CD4-positive, alpha-beta T cell (primary cell): ENCODE measurements at regions not wholly inside any gene's neighbourhood (a gene's known extent, or its start where the extent isn't known, plus 50 kb on each side); places are given as distances from the start of the nearest gene placed in this dataset.

Experiments
- ATAC-seq: fragments of 200-7000 bp; cut with Tn5 transposase; one replicate; pipeline ENCODE4 v1.10.0; 2022; ENCODE audit warnings: mild to moderate bottlenecking; ENCODE audit not compliant: poor library complexity
- CTCF ChIA-PET: fragments of 350-600 bp; sonication (Branson Sonifier 250); formaldehyde crosslinking; loops from one replicate; lab custom pipeline; 2021; ENCODE audit warnings: antibody characterized with exemption, inconsistent platforms; lab: Charles Lee
- POLR2A ChIA-PET: fragments of 350-600 bp; sonication (Branson Sonifier 250); formaldehyde crosslinking; loops from one replicate; lab custom pipeline; 2021; ENCODE audit warnings: antibody characterized with exemption, inconsistent platforms; lab: Charles Lee
- DNase-seq, 14 experiments: peaks; one replicate each; pipeline ENCODE4 v3.0.0-alpha.2; 2013 to 2020; ENCODE audit warnings: mixed read lengths in 2 of 14
- H3K27ac ChIP-seq, 2 donors: one replicate each; pipeline versions ENCODE4 v1.5.1 to v1.7.0; 2013; ENCODE audit warnings: low read length in 2 of 2, low read depth in 1 of 2, mild to moderate bottlenecking in 1 of 2
- H3K27me3 ChIP-seq, 2 experiments: 1 replicate in 1 of 2; 2 replicates in 1 of 2; pipeline versions ENCODE4 v1.6.1 to v1.7.0; 2013; ENCODE audit warnings: low read length in 2 of 2, control low read depth in 1 of 2, mild to moderate bottlenecking in 1 of 2, moderate library complexity in 1 of 2; ENCODE audit not compliant: insufficient read depth in 2 of 2, control insufficient read depth in 1 of 2
- H3K36me3 ChIP-seq: one replicate; pipeline ENCODE4 v1.6.1; 2013; ENCODE audit warnings: low read length, control low read depth; ENCODE audit not compliant: insufficient read depth
- H3K4me1 ChIP-seq: one replicate; pipeline ENCODE4 v1.6.1; 2013; ENCODE audit warnings: low read length, control low read depth; ENCODE audit not compliant: insufficient read depth
- H3K4me3 ChIP-seq: one replicate; pipeline ENCODE4 v1.5.1; 2013; ENCODE audit warnings: mild to moderate bottlenecking, low read length, moderate library complexity
- H3K9me3 ChIP-seq, 2 experiments: 1 replicate in 1 of 2; 2 replicates in 1 of 2; pipeline versions ENCODE4 v1.6.1 to v1.7.0; 2013; ENCODE audit warnings: low read length in 2 of 2, mild to moderate bottlenecking in 2 of 2, control low read depth in 1 of 2, moderate library complexity in 1 of 2; ENCODE audit not compliant: control insufficient read depth in 1 of 2, insufficient read depth in 1 of 2
- H3K27ac Mint-ChIP-seq: one replicate; pipeline ENCODE4 v1.8.0; 2020; ENCODE audit warnings: mixed read lengths
- H3K27me3 Mint-ChIP-seq: one replicate; pipeline ENCODE4 v1.8.0; 2021; ENCODE audit warnings: mixed read lengths
- H3K36me3 Mint-ChIP-seq: one replicate; pipeline ENCODE4 v1.8.0; 2021; ENCODE audit warnings: low read depth, mixed read lengths
- H3K4me1 Mint-ChIP-seq: one replicate; pipeline ENCODE4 v1.8.0; 2021; ENCODE audit warnings: low read depth, mixed read lengths
- H3K4me3 Mint-ChIP-seq: one replicate; pipeline ENCODE4 v1.8.0; 2020; ENCODE audit warnings: mild to moderate bottlenecking, mixed read lengths
- H3K9me3 Mint-ChIP-seq: one replicate; pipeline ENCODE4 v1.8.0; 2020; ENCODE audit warnings: mixed read lengths
- intact Hi-C, 2 experiments: fragments of 100-400 bp; cut with DNase I in 1 of 2; cut with micrococcal nuclease in 1 of 2; formaldehyde crosslinking; loops; one replicate each; pipeline versions ENCODE4 v1.15.1 to v1.9.0; 2023 to 2025; cut with DNase I, micrococcal nuclease
- TF ChIP-seq, protein P1 (sequence below): fragments of 200-600 bp; IDR thresholded peaks from one replicate; pipeline ENCODE4 v1.8.0; 2022; ENCODE audit warnings: antibody characterized with exemption, mild to moderate bottlenecking

DNA sequence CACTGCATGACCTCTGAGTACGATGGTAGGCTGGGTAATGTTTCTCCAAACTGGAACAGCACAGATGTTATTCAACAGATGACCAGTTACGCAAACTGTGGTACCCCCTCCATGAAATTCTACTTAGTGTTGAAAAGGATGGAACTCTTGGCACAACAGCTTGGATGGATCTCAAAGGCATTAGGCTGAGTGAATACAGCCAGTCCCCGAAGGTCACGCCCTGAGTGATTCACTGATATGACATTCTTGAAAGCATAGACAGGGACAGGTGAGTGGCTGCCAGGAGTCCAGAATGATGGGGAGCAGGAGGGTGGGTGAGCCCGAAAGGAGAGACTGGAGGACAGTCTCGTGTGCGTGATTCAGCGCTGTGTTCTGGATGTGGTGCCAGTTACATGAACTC is 187.5 kb upstream of the TMEM132C start:
- H3K36me3 Mint-ChIP-seq, result no peaks in the 10 kb centered on the region
- Histone ChIP-seq H3K4me3 (no peak overlapping the region), H3K27me3 (no peaks in the 10 kb centered on the region), H3K4me1 (no peaks in the 10 kb centered on the region), H3K36me3 (no peaks in the 10 kb centered on the region), H3K27ac (no peak overlapping the region), H3K9me3 (peaks cover 0 to 11% of the 10 kb centered on the region in 2 experiments)
- ATAC-seq (no peak), DNase-seq (no peak)
- H3K4me3 Mint-ChIP-seq, result no peak overlapping the region
- POLR2A ChIA-PET, result no interaction called here
- no peaks in the 10 kb centered on the region for H3K27me3 Mint-ChIP-seq
- peaks cover 9% of the 10 kb centered on the region for H3K9me3 Mint-ChIP-seq
- TF ChIP-seq, protein P1, sequence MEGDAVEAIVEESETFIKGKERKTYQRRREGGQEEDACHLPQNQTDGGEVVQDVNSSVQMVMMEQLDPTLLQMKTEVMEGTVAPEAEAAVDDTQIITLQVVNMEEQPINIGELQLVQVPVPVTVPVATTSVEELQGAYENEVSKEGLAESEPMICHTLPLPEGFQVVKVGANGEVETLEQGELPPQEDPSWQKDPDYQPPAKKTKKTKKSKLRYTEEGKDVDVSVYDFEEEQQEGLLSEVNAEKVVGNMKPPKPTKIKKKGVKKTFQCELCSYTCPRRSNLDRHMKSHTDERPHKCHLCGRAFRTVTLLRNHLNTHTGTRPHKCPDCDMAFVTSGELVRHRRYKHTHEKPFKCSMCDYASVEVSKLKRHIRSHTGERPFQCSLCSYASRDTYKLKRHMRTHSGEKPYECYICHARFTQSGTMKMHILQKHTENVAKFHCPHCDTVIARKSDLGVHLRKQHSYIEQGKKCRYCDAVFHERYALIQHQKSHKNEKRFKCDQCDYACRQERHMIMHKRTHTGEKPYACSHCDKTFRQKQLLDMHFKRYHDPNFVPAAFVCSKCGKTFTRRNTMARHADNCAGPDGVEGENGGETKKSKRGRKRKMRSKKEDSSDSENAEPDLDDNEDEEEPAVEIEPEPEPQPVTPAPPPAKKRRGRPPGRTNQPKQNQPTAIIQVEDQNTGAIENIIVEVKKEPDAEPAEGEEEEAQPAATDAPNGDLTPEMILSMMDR, result no peak
- CTCF ChIA-PET, result no interaction called here
- H3K4me1 Mint-ChIP-seq, result no peaks in the 10 kb centered on the region
- no peak overlapping the region for H3K27ac Mint-ChIP-seq
- intact Hi-C loops, result no loop called here

DNA sequence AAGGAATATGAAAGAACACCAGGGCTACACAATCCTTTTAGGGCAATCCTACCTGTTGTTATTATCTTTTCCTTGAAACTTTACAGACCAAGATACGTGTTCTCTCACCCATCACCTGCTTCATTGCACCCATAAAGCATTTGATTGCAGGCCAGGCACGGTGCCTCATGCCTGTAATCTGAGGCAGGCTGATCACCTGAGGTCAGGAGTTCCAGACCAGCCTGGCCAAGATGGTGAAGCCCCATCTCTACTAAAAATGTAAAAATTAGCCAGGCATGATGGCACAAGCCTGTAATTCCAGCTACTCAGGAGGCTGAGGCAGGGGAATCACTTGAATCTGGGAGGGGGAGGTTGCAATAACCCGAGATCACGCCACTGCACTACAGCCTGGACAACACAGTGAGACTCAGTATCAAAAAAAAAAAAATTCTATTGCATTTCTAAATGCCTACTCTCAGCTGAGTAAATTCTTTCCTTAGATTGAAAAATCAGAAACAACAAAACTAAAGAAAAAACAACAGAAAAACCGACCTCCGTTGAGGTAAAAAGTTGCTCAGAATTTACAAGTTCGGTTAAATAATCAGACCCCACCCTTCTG is 183.7 kb upstream of the TMEM132C start:
- DNase-seq (no peak), ATAC-seq (no peak)
- H3K9me3 Mint-ChIP-seq, result peaks cover 9% of the 10 kb centered on the region
- H3K4me1 Mint-ChIP-seq, result no peaks in the 10 kb centered on the region
- no peaks in the 10 kb centered on the region for H3K36me3 Mint-ChIP-seq
- Histone ChIP-seq H3K27ac (no peak overlapping the region), H3K9me3 (peaks cover 0 to 5% of the 10 kb centered on the region in 2 experiments), H3K4me3 (no peak overlapping the region), H3K36me3 (no peaks in the 10 kb centered on the region), H3K4me1 (no peaks in the 10 kb centered on the region), H3K27me3 (no peaks in the 10 kb centered on the region)
- intact Hi-C loops, result no loop called here
- no peak overlapping the region for H3K4me3 Mint-ChIP-seq
- CTCF ChIA-PET, result no interaction called here
- TF ChIP-seq, protein P1, result no peak
- POLR2A ChIA-PET, result no interaction called here
- H3K27me3 Mint-ChIP-seq, result no peaks in the 10 kb centered on the region
- no peak overlapping the region for H3K27ac Mint-ChIP-seq

DNA sequence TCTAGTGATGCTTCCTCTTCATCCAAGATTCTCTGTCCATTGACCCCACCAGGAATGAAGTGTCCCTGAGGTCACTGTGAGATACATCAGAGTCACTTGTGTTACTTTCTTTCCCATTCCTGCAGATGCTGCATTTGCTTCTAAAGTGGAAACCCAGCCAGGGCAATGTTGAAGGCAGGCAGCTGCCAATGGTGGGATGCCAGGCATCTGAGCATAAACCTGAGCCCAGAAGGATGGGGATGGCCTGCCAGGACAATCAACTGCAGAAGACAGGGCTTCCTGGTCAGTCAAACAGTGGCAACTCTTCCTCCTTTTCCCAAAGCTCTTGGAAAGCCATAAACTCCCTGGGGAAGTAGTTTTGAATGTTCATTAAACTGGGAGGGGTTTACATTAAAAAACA is 178.0 kb upstream of the TMEM132C start:
- no peak overlapping the region for H3K4me3 Mint-ChIP-seq
- no peaks in the 10 kb centered on the region for H3K27me3 ChIP-seq
- H3K36me3 ChIP-seq, result no peaks in the 10 kb centered on the region
- H3K27me3 Mint-ChIP-seq, result no peaks in the 10 kb centered on the region
- ChIA-PET CTCF (no interaction called here), POLR2A (no interaction called here)
- H3K4me1 ChIP-seq, result no peaks in the 10 kb centered on the region
- TF ChIP-seq, protein P1, result no peak
- peaks cover 0 to 8% of the 10 kb centered on the region in 2 experiments for H3K9me3 ChIP-seq
- H3K27ac Mint-ChIP-seq, result no peak overlapping the region
- H3K36me3 Mint-ChIP-seq, result no peaks in the 10 kb centered on the region
- ATAC-seq (no peak), DNase-seq (no peak)
- H3K4me1 Mint-ChIP-seq, result no peaks in the 10 kb centered on the region
- intact Hi-C loops, result no loop called here
- H3K4me3 ChIP-seq, result no peak overlapping the region
- peaks cover 3% of the 10 kb centered on the region for H3K9me3 Mint-ChIP-seq
- H3K27ac ChIP-seq, result no peak overlapping the region
